Nephron (organoid): ENCODE measurements at regions not wholly inside any gene's neighbourhood (a gene's known extent, or its start where the extent isn't known, plus 50 kb on each side); places are given as distances from the start of the nearest gene placed in this dataset.

Experiments
- H3K27ac Mint-ChIP-seq, 3 experiments: 2 replicates each; pipeline ENCODE4 v1.8.0; 2020; ENCODE audit warnings: mixed read lengths in 3 of 3, mild to moderate bottlenecking in 2 of 3, moderate library complexity in 1 of 3
- H3K27me3 Mint-ChIP-seq: 2 replicates; pipeline ENCODE4 v1.8.0; 2021; ENCODE audit warnings: low read depth, mild to moderate bottlenecking, moderate library complexity, mixed read lengths
- H3K36me3 Mint-ChIP-seq: 2 replicates; pipeline ENCODE4 v1.8.0; 2020; ENCODE audit warnings: low read depth, mixed read lengths
- H3K4me1 Mint-ChIP-seq: 2 replicates; pipeline ENCODE4 v1.8.0; 2020; ENCODE audit warnings: mixed read lengths
- H3K4me3 Mint-ChIP-seq, 3 experiments: 2 replicates each; pipeline ENCODE4 v1.8.0; 2020; ENCODE audit warnings: mild to moderate bottlenecking in 3 of 3, mixed read lengths in 3 of 3, moderate library complexity in 2 of 3
- H3K9me3 Mint-ChIP-seq: 2 replicates; pipeline ENCODE4 v1.8.0; 2020; ENCODE audit warnings: mixed read lengths
- TF ChIP-seq, protein P1 (sequence below), 3 experiments: fragments of 200-600 bp; sonication (generic); IDR thresholded peaks; one replicate each; pipeline ENCODE4 v1.5.0; 2021; ENCODE audit warnings: antibody characterized with exemption in 3 of 3; ENCODE audit not compliant: unreplicated experiment in 3 of 3

DNA sequence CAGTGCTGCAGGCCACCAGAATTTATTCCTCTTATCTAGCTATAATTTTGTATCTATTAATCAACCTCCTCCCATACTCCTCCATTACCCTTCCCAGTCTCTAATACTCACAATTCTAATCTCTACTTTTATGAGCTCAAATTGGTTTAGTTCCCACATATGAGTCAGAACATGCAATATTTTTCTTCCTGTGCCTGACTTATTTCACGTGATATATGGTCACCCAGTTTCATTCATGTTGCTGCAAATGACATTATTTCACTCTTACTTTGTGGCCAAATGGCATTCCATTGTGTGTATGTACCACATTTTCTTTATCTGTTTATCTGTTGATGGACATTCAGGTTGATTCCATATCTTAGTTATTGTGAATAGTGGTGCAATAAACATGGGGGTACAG, 483.5 kb downstream of the ACTRT1 start:
- no peaks in the 10 kb centered on the region for H3K4me1 Mint-ChIP-seq
- TF ChIP-seq, protein P1, sequence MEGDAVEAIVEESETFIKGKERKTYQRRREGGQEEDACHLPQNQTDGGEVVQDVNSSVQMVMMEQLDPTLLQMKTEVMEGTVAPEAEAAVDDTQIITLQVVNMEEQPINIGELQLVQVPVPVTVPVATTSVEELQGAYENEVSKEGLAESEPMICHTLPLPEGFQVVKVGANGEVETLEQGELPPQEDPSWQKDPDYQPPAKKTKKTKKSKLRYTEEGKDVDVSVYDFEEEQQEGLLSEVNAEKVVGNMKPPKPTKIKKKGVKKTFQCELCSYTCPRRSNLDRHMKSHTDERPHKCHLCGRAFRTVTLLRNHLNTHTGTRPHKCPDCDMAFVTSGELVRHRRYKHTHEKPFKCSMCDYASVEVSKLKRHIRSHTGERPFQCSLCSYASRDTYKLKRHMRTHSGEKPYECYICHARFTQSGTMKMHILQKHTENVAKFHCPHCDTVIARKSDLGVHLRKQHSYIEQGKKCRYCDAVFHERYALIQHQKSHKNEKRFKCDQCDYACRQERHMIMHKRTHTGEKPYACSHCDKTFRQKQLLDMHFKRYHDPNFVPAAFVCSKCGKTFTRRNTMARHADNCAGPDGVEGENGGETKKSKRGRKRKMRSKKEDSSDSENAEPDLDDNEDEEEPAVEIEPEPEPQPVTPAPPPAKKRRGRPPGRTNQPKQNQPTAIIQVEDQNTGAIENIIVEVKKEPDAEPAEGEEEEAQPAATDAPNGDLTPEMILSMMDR (IDR thresholded peaks at IDR 0.05; ENCODE audit: unreplicated experiment in 3 of 3): no peak
- no peak overlapping the region for H3K4me3 Mint-ChIP-seq
- peak overlapping the region in 2 of 3 experiments; percentile 26 to 34 for H3K27ac Mint-ChIP-seq
- no peaks in the 10 kb centered on the region for H3K27me3 Mint-ChIP-seq
- H3K36me3 Mint-ChIP-seq: no peaks in the 10 kb centered on the region
- no peaks in the 10 kb centered on the region for H3K9me3 Mint-ChIP-seq

DNA sequence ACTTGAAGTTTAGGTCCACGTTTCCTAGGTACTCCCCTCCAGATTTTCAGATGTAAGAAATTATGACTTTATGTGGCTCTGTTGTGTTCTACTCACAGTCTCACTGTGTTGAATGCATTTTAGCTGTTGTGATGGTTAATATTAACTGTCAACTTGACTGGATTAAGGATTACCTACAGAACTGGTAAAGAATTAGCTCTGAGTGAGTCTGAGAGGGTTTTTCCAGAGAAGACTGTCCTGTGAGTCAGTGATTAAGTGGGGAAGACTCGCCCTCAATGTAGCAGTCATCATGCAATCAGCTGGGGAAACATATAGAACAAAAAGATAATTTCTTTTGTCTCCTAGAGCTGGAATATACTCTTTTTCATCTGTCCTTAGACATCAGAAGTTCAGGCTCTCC, 493.4 kb downstream of the ACTRT1 start:
- H3K4me3 Mint-ChIP-seq: no peak overlapping the region
- H3K27me3 Mint-ChIP-seq: no peaks in the 10 kb centered on the region
- H3K27ac Mint-ChIP-seq: peak overlapping the region; percentile 78 to 89 (median 85)
- no peaks in the 10 kb centered on the region for H3K4me1 Mint-ChIP-seq
- peaks cover 24% of the 10 kb centered on the region for H3K9me3 Mint-ChIP-seq
- TF ChIP-seq, protein P1 (IDR thresholded peaks at IDR 0.05; ENCODE audit: unreplicated experiment in 3 of 3): no peak
- no peaks in the 10 kb centered on the region for H3K36me3 Mint-ChIP-seq

DNA sequence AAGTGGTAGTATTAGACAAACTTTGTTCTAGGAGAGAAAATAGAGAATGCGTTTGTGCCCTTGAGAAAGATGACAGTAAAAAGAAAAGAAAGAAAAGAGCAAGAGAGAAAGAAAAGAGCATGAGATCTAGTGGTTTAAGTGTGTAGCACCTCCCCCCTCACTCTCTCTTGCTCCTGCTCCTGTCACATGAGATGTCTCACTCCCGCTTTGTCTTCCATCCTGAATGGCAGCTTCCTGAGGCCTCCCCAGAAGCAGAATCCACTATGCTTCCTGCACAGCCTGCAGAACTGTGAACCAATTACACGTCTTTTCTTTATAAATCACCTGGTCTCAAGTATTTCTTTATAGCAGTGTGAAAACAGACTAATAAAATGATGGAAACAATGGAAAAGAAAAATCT, 499.6 kb downstream of the ACTRT1 start:
- H3K4me1 Mint-ChIP-seq: no peaks in the 10 kb centered on the region
- H3K9me3 Mint-ChIP-seq: peaks cover 11% of the 10 kb centered on the region
- H3K36me3 Mint-ChIP-seq: no peaks in the 10 kb centered on the region
- peaks cover 3% of the 10 kb centered on the region for H3K27me3 Mint-ChIP-seq
- H3K27ac Mint-ChIP-seq: no peak overlapping the region
- no peak overlapping the region for H3K4me3 Mint-ChIP-seq
- TF ChIP-seq, protein P1 (IDR thresholded peaks at IDR 0.05; ENCODE audit: unreplicated experiment in 3 of 3): no peak

DNA sequence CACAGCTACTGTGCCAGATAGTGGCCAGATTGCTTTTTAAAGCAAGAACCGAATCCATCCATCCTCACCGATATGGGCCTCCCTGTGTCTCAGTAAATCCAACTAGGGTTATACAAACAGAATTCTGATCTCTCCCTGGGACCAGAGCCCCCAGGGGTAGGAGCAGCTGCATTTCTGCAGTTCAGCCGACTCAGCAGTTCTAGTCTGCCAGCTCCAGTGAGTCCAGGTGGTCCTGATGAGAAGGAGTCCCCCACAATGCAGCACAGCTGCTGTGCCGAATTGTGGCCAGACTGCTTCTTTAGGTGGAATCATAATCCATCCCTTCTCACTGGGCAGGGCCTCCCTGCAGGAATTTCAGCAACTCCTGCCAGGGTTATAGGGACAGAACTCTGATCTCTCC, 532.9 kb downstream of the ACTRT1 start:
- Mint-ChIP-seq H3K4me1 (no peaks in the 10 kb centered on the region), H3K4me3 (no peak overlapping the region), H3K27ac (no peak overlapping the region), H3K27me3 (no peaks in the 10 kb centered on the region), H3K36me3 (no peaks in the 10 kb centered on the region), H3K9me3 (peaks cover 27% of the 10 kb centered on the region)
- TF ChIP-seq, protein P1 (IDR thresholded peaks at IDR 0.05; ENCODE audit: unreplicated experiment in 3 of 3): no peak

DNA sequence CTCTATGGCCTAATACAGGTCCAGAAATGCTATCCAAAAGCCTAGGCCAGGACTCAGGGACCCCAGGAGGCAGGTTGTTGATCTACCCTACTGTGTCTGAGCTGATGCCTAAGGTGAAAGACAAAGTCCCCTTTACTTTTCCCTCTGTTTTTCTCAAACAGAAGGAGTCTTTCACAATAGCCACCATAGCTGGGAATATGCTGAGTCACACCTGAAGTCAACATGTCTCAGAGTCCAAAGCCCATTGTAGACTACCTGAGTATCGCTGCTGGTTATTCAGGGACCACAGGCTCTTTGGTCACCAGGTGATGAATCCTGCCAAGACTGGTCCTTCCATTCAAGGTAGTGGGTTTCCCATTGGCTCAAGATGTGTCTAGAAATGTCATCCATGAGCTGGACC, 562.2 kb downstream of the ACTRT1 start:
- H3K27ac Mint-ChIP-seq: no peak overlapping the region
- H3K36me3 Mint-ChIP-seq: no peaks in the 10 kb centered on the region
- H3K4me3 Mint-ChIP-seq: no peak overlapping the region

DNA sequence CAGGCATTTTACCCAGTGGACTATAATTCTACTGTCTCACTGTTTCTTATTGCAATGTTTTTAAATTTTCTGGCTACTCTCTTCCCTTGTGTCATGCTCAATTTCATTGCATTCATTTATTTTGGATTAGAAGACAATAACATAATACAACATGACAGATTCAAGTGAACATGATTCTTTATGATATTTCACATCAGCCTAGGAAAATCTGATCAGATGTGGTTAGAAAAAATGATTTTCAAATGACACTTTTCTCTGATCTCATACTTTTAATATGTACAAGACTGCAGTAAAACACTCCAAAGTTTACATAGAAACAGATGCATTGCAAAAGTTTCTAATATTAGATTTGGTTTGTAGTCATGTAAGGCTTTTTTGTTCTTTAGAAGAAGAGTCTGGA, 586.0 kb downstream of the ACTRT1 start:
- no peaks in the 10 kb centered on the region for H3K36me3 Mint-ChIP-seq
- no peaks in the 10 kb centered on the region for H3K9me3 Mint-ChIP-seq
- H3K27me3 Mint-ChIP-seq: no peaks in the 10 kb centered on the region
- H3K27ac Mint-ChIP-seq: no peak overlapping the region
- no peaks in the 10 kb centered on the region for H3K4me1 Mint-ChIP-seq
- TF ChIP-seq, protein P1 (IDR thresholded peaks at IDR 0.05; ENCODE audit: unreplicated experiment in 3 of 3): no peak
- H3K4me3 Mint-ChIP-seq: no peak overlapping the region

More for the DNA sequence above, 562.2 kb downstream of the ACTRT1 start:
- Mint-ChIP-seq H3K4me1 (no peaks in the 10 kb centered on the region), H3K9me3 (peaks cover 31% of the 10 kb centered on the region), H3K27me3 (no peaks in the 10 kb centered on the region)
- TF ChIP-seq, protein P1 (IDR thresholded peaks at IDR 0.05; ENCODE audit: unreplicated experiment in 3 of 3): no peak
